ENCODE measurements at regions not wholly inside any gene's neighbourhood (a gene's known extent, or its start where the extent isn't known, plus 50 kb on each side); places are given as distances from the start of the nearest gene placed in this dataset.

- DNase-seq: no peak
Measured at GRCh38 chr3:31479431-31479830, 53.3 kb upstream of the STT3B start.

- no peak for DNase-seq
Measured at GRCh38 chr3:31481697-31482096, 51.0 kb upstream of the STT3B start.

- DNase-seq: no peak
Measured at GRCh38 chr3:31482493-31483200, 50.1 kb upstream of the STT3B start.

All from retina (tissue), 1 donor.